A549 (cell line): ENCODE measurements at regions not wholly inside any gene's neighbourhood (a gene's known extent, or its start where the extent isn't known, plus 50 kb on each side); places are given as distances from the start of the nearest gene placed in this dataset.

Experiments
- ATAC-seq, 2 experiments: fragments of 200-7000 bp in 1 of 2; fragments of >200 bp in 1 of 2; cut with Nextera tagmentation in 1 of 2; cut with Tn5 transposase in 1 of 2; 3 replicates each; pipeline versions ENCODE4 v1.8.0 to v1.9.1; 2018 to 2020; ENCODE audit warnings: mild to moderate bottlenecking in 1 of 2, moderate library complexity in 1 of 2
- CTCF ChIA-PET: fragments of 300-600 bp; sonication (Branson Sonifier 250); formaldehyde crosslinking; extraction: SDS; loops from one replicate; lab custom pipeline; 2021; ENCODE audit warnings: antibody characterized with exemption, inconsistent platforms; lab: Yijun Ruan, JAX
- POLR2A ChIA-PET: fragments of 350-600 bp; formaldehyde crosslinking; extraction: SDS; loops from one replicate; lab custom pipeline; 2021; ENCODE audit warnings: antibody characterized with exemption, inconsistent platforms; lab: Yijun Ruan, JAX
- DNase-seq, 2 experiments: peaks; one replicate each; pipeline versions ENCODE4 v3.0.0 to v3.0.0-alpha.2; 2011 to 2016; ENCODE audit warnings: low read depth in 1 of 2, low spot score in 1 of 2
- FAIRE-seq: peaks from 2 replicates; lab custom pipeline; 2011; peaks lifted over from hg19 to GRCh38; lab: Jason Lieb, UNC
- H3K27ac ChIP-seq, 2 experiments: fragments of >200 bp; sonication (Bioruptor Twin); formaldehyde crosslinking; 3 replicates each; pipeline ENCODE4 v1.5.1; 2016 to 2017
- H3K4me1 ChIP-seq: fragments of >200 bp; sonication (Bioruptor Twin); formaldehyde crosslinking; 3 replicates; pipeline ENCODE4 v1.6.1; 2016
- H3K4me2 ChIP-seq: fragments of >200 bp; sonication (Bioruptor Twin); formaldehyde crosslinking; 3 replicates; pipeline ENCODE4 v1.6.1; 2016
- H3K4me3 ChIP-seq: fragments of >200 bp; sonication (Bioruptor Twin); formaldehyde crosslinking; 3 replicates; pipeline ENCODE4 v1.5.1; 2016
- H3K9me3 ChIP-seq: fragments of >200 bp; sonication (Bioruptor Twin); formaldehyde crosslinking; 3 replicates; pipeline ENCODE4 v1.6.1; 2016
- BHLHE40 ChIP-seq: IDR thresholded peaks from 2 replicates; pipeline ENCODE4 v1.6.1; 2012; ENCODE audit warnings: low read depth, low read length, inconsistent platforms
- CEBPB ChIP-seq, 2 experiments: fragments of >200 bp in 1 of 2; sonication (Bioruptor Twin) in 1 of 2; formaldehyde crosslinking in 1 of 2; IDR thresholded peaks; 2 replicates each; pipeline ENCODE4 v1.6.1; 2012 to 2016
- EHMT2 ChIP-seq: fragments of 200-600 bp; sonication (generic); IDR thresholded peaks from 2 replicates; pipeline ENCODE4 v1.6.1; 2016; ENCODE audit warnings: antibody characterized with exemption, low read depth, mild to moderate bottlenecking, moderate library complexity
- FOSL2 ChIP-seq, 2 experiments: fragments of 450-650 bp in 1 of 2; fragments of >200 bp in 1 of 2; sonication (Bioruptor Twin) in 1 of 2; formaldehyde crosslinking; IDR thresholded peaks; 2 replicates each; pipeline versions ENCODE4 v1.5.0 to v1.6.1; 2016 to 2020; ENCODE audit warnings: mild to moderate bottlenecking in 1 of 2, moderate library complexity in 1 of 2
- FOXS1 ChIP-seq: fragments of 250-450 bp; sonication (Bioruptor Pico); IDR thresholded peaks from 2 replicates; pipeline ENCODE4 v1.5.0; 2020; ENCODE audit warnings: mild to moderate bottlenecking, moderate library complexity
- GATA3 ChIP-seq: IDR thresholded peaks from 2 replicates; pipeline ENCODE4 v1.6.1; 2012; ENCODE audit warnings: borderline replicate concordance
- HEYL ChIP-seq: fragments of 250-450 bp; sonication (Bioruptor Pico); IDR thresholded peaks from 2 replicates; pipeline ENCODE4 v1.8.0; 2021; ENCODE audit warnings: mild to moderate bottlenecking, moderate library complexity
- HOXB13 ChIP-seq: fragments of 250-450 bp; sonication (Bioruptor Pico); IDR thresholded peaks from 2 replicates; pipeline ENCODE4 v1.5.0; 2020; ENCODE audit warnings: low read depth, mild to moderate bottlenecking, moderate library complexity
- KDM5A ChIP-seq: fragments of 200-600 bp; sonication (generic); IDR thresholded peaks from 2 replicates; pipeline ENCODE4 v1.6.1; 2016; ENCODE audit warnings: antibody characterized with exemption, mild to moderate bottlenecking
- MAFK ChIP-seq: fragments of 450-650 bp; IDR thresholded peaks from 2 replicates; pipeline ENCODE4 v1.6.1; 2014; ENCODE audit not compliant: partially characterized antibody
- MYC ChIP-seq: IDR thresholded peaks from 2 replicates; pipeline ENCODE4 v1.6.1; 2012; ENCODE audit warnings: mild to moderate bottlenecking, inconsistent platforms, low read length, improper control_type of control experiment, borderline replicate concordance
- NFE2L2 ChIP-seq: fragments of 150-350 bp; conservative IDR thresholded peaks from 2 replicates; pipeline ENCODE4 v1.6.1; 2014; ENCODE audit warnings: low read length
- SMC3 ChIP-seq: fragments of >200 bp; sonication (Bioruptor Twin); formaldehyde crosslinking; IDR thresholded peaks from 3 replicates; pipeline ENCODE4 v1.6.1; 2018; ENCODE audit warnings: inconsistent platforms
- SREBF2 ChIP-seq: fragments of 450-650 bp; IDR thresholded peaks from 2 replicates; pipeline ENCODE4 v1.6.1; 2014; ENCODE audit warnings: mild to moderate bottlenecking, moderate library complexity
- ZFP36 ChIP-seq: fragments of 450-650 bp; IDR thresholded peaks from 2 replicates; pipeline ENCODE4 v1.6.1; 2014; ENCODE audit warnings: borderline replicate concordance; ENCODE audit not compliant: partially characterized antibody
- ZNF302 ChIP-seq: fragments of 250-450 bp; sonication (Bioruptor Pico); IDR thresholded peaks from 2 replicates; pipeline ENCODE4 v1.9.0; 2021; ENCODE audit warnings: inconsistent platforms, mild to moderate bottlenecking, moderate library complexity
- WGBS: methylation state at CpG from one replicate; pipeline ENCODE4 v1.1.6; 2017; ENCODE audit errors: missing lambda C conversion rate; 5-methylcytosine and 5-hydroxymethylcytosine counted together
- TF ChIP-seq, protein P1 (sequence below): fragments of 250-450 bp; sonication (Bioruptor Pico); IDR thresholded peaks from 2 replicates; pipeline ENCODE4 v1.5.0; 2021; ENCODE audit warnings: mild to moderate bottlenecking, moderate library complexity, borderline replicate concordance
- TF ChIP-seq, protein P2 (sequence below): fragments of 250-450 bp; sonication (Bioruptor Pico); IDR thresholded peaks from 2 replicates; pipeline ENCODE4 v1.5.0; 2020; ENCODE audit warnings: low read depth, mild to moderate bottlenecking, moderate library complexity
- TF ChIP-seq, protein P3 (sequence below): IDR thresholded peaks from 2 replicates; pipeline ENCODE4 v1.6.1; 2012
- TF ChIP-seq, protein P4 (sequence below): fragments of >200 bp; sonication (Bioruptor Twin); formaldehyde crosslinking; IDR thresholded peaks from 3 replicates; pipeline ENCODE4 v1.6.1; 2016

DNA sequence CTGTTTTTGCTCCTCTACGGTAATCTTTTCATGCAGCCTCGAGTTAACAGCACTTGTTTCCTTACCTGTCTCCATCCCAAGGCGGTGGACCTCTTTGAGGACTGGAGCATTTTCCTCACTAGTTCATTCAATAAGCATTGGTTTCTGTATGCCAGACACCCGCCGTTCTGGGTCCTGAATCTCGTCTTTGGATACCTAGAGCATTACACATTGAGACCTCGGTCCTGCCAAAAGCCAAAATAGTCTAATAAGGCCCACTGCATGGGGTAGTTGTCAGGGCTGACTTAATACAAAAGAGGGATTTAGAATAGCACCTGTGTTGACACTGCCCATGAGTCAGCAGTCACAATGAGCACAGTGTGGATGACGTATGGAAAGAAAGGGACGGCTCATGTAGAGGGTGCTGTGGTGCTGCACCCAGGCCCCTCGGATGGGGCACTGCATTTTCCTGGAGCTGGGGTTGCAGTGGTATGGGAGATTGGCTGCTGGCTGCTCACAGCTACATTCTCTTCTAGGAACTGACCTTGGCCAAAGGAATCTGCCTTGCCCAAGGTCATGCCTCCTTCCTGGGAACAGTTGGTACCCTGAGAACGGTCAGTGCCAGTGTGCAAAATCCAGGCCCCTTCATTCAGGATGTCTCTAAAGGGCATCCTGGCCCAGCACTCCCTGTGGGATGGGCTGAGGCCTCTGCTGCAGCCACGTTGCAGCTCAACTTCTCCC lies 126.9 kb upstream of the NCK2 start:
- FAIRE-seq (no peak), DNase-seq (peak in 1 of 2 experiments; percentile 25), ATAC-seq (peak; percentile 64 to 73)
- H3K4me3 ChIP-seq = no peak overlapping the region
- no peaks in the 10 kb centered on the region for H3K9me3 ChIP-seq
- H3K4me2 ChIP-seq = peak overlapping the region; percentile 31; the same call in 1 of the 3 replicates
- POLR2A ChIA-PET = no interaction called here
- WGBS = 48% methylated on average over 12 of the region's 12 CpGs
- H3K4me1 ChIP-seq = peaks cover 6% of the 10 kb centered on the region; the same call in 2 of the 3 replicates
- CTCF ChIA-PET = no interaction called here
- no peak overlapping the region for H3K27ac ChIP-seq
- TF ChIP-seq SREBF2 = no peak
- TF ChIP-seq FOSL2 (IDR thresholded peaks at IDR 0.05) = no peak
- peak; percentile 20; the same call in 1 of the 2 replicates for TF ChIP-seq FOSL2 (CRISPR knock-in tag; IDR thresholded peaks at IDR 0.05)
- no peak for TF ChIP-seq GATA3

DNA sequence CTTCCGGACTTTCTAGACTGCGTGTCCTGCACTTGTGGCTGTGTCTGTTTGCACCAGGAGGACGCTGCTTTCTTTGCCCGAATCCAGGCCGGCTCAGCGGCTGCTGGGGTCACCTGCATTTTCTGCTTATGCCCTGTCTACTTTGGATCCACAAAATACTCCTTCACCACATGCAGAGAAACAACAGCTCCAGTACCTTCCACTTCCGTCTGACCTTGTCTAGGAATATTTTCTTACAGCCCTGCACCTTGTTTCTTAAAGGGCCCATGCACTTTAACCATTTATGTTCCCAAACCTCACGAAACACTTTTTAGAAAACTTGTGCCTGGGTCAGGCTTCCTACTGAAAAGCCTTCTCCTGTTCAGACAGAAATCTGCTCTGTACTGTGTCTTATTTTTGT lies 129.4 kb upstream of the NCK2 start:
- no peak for DNase-seq
- TF ChIP-seq, protein P1, sequence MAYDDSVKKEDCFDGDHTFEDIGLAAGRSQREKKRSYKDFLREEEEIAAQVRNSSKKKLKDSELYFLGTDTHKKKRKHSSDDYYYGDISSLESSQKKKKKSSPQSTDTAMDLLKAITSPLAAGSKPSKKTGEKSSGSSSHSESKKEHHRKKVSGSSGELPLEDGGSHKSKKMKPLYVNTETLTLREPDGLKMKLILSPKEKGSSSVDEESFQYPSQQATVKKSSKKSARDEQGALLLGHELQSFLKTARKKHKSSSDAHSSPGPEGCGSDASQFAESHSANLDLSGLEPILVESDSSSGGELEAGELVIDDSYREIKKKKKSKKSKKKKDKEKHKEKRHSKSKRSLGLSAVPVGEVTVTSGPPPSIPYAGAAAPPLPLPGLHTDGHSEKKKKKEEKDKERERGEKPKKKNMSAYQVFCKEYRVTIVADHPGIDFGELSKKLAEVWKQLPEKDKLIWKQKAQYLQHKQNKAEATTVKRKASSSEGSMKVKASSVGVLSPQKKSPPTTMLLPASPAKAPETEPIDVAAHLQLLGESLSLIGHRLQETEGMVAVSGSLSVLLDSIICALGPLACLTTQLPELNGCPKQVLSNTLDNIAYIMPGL (CRISPR knock-in tag) = no peak
- TF ChIP-seq KDM5A (no peak), ZFP36 (no peak)
- TF ChIP-seq, all 56 proteins: peak for 0
- H3K9me3 ChIP-seq = no peaks in the 10 kb centered on the region
- H3K4me1 ChIP-seq = peaks cover 6% of the 10 kb centered on the region; the same call in 2 of the 3 replicates
- no peak for FAIRE-seq
- 77% methylated on average over 8 of the region's 8 CpGs for WGBS
- ChIA-PET POLR2A (no interaction called here), CTCF (interaction anchor here (0.5 to 0.7 kb wide), 2 partner anchors 39 to 377 kb away, joined by 3 read pairs; no protein-coding TSS in a partner anchor)
- H3K27ac ChIP-seq = no peak overlapping the region
- no peak overlapping the region for H3K4me3 ChIP-seq
- ATAC-seq = no peak
- H3K4me2 ChIP-seq = no peak overlapping the region

DNA sequence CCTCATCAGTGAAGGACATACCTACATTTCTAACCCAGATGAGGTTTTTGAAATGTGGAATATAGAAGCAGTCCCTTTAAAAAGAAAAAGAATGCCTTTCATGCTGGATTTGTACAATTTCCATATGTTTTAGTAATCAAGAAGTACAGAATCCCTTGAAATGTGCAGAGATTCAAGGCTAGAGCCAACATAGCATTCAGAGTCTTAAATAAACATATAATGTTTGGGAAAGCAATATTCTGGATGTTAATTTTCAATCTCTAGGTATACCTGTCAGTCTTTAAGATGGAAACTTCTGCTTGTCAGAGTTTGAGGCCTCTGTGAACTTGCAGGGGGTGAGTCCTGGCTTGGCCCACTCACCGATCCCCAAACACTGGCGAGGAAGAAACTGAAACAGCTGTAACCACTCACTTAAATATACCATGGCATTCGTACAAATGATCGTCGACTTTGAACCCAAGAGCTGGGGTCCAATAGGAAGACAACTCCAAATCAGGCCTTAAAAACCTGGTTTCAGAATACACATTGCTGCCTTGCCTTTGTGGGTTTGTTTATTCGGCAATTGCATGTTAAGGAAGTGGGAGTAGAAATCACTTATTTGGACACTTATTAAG lies 132.8 kb upstream of the NCK2 start:
- 91% methylated on average over 6 of the region's 6 CpGs for WGBS
- no peak for FAIRE-seq
- TF ChIP-seq EHMT2 = no peak
- TF ChIP-seq BHLHE40 = no peak
- no peak for TF ChIP-seq ZNF302
- TF ChIP-seq, protein P2, sequence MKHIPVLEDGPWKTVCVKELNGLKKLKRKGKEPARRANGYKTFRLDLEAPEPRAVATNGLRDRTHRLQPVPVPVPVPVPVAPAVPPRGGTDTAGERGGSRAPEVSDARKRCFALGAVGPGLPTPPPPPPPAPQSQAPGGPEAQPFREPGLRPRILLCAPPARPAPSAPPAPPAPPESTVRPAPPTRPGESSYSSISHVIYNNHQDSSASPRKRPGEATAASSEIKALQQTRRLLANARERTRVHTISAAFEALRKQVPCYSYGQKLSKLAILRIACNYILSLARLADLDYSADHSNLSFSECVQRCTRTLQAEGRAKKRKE = no peak
- TF ChIP-seq FOXS1 (CRISPR knock-in tag) = no peak
- no peak for TF ChIP-seq HEYL
- TF ChIP-seq, protein P3, sequence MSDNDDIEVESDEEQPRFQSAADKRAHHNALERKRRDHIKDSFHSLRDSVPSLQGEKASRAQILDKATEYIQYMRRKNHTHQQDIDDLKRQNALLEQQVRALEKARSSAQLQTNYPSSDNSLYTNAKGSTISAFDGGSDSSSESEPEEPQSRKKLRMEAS = no peak
- TF ChIP-seq HOXB13 (CRISPR knock-in tag) = no peak
- TF ChIP-seq NFE2L2 = no peak
- no peak for TF ChIP-seq MYC
- TF ChIP-seq SMC3 = no peak
- no peak for TF ChIP-seq CEBPB (IDR thresholded peaks at IDR 0.05)
- TF ChIP-seq KDM5A = no peak
- TF ChIP-seq GATA3 = no peak
- TF ChIP-seq, protein P4, sequence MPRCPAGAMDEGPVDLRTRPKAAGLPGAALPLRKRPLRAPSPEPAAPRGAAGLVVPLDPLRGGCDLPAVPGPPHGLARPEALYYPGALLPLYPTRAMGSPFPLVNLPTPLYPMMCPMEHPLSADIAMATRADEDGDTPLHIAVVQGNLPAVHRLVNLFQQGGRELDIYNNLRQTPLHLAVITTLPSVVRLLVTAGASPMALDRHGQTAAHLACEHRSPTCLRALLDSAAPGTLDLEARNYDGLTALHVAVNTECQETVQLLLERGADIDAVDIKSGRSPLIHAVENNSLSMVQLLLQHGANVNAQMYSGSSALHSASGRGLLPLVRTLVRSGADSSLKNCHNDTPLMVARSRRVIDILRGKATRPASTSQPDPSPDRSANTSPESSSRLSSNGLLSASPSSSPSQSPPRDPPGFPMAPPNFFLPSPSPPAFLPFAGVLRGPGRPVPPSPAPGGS = no peak
- no peak for TF ChIP-seq MAFK
- no peak overlapping the region for H3K4me3 ChIP-seq
- no peak overlapping the region for H3K4me2 ChIP-seq
- POLR2A ChIA-PET = no interaction called here
- H3K27ac ChIP-seq = no peak overlapping the region
- no peaks in the 10 kb centered on the region for H3K9me3 ChIP-seq
- CTCF ChIA-PET = interaction anchor here (0.6 to 0.7 kb wide), 2 partner anchors 105 to 429 kb away, joined by 3 read pairs; no protein-coding TSS in a partner anchor
- no peak for ATAC-seq
- DNase-seq = no peak
- H3K4me1 ChIP-seq = no peaks in the 10 kb centered on the region
